Rectal smooth muscle tissue (tissue), 1 donor: ENCODE measurements at regions not wholly inside any gene's neighbourhood (a gene's known extent, or its start where the extent isn't known, plus 50 kb on each side); places are given as distances from the start of the nearest gene placed in this dataset.

ENCODE experiments used
- H3K27ac ChIP-seq: one replicate; pipeline ENCODE4 v1.7.0; 2013; ENCODE audit warnings: low read depth, low read length, inconsistent platforms
- H3K27me3 ChIP-seq: one replicate; pipeline ENCODE4 v1.7.0; 2013; ENCODE audit warnings: low read length; ENCODE audit not compliant: control insufficient read depth, insufficient read depth
- H3K36me3 ChIP-seq: one replicate; pipeline ENCODE4 v1.7.0; 2013; ENCODE audit warnings: low read length; ENCODE audit not compliant: control insufficient read depth, insufficient read depth
- H3K4me1 ChIP-seq: one replicate; pipeline ENCODE4 v1.7.0; 2013; ENCODE audit warnings: low read length; ENCODE audit not compliant: control insufficient read depth, insufficient read depth
- H3K4me3 ChIP-seq: one replicate; pipeline ENCODE4 v1.7.0; 2013; ENCODE audit warnings: low read length
- H3K9ac ChIP-seq: one replicate; pipeline ENCODE4 v1.7.0; 2013; ENCODE audit warnings: low read length

DNA sequence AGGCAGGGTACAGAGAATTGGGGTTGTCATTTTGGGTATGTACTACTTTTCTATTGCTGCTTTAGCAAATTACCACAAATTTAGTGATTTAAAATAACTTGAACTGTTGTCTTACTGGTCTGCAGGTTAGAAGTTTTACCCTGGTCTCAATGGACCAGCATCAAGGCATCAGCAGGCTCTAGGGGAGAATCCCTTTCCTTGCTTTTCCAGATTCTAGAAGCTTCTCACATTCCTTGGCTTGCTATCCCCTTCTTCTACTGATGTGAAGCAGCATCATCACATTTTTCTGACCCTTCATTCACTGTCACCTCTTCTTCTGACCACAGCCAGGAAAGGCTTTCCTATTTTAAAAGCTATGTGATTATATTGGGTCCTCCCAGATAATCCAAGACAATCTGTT lies 237.8 kb upstream of the RBMS1 start:
- Histone ChIP-seq H3K4me3 (no peak overlapping the region), H3K4me1 (no peaks in the 10 kb centered on the region)

DNA sequence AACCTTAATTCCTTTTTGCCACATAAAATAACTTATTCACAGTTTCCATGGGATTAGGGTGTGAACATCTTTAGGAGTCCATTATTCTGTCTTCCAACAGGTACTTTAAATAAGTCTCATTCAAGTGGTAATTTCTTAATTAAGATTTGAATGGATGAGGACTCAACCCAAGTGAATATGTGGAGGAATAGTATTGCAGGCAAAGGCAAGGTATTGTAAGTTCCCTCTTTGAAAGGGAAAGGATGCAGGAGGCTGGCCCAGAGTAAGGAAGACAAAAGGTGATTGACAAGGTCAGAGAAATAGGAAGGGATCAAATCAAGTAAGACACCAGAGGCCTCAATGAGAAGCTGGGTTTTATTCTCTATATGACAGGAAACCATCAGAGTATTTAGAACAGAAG lies 238.2 kb upstream of the RBMS1 start:
- Histone ChIP-seq H3K27me3 (no peaks in the 10 kb centered on the region), H3K4me1 (no peaks in the 10 kb centered on the region), H3K9ac (no peak overlapping the region), H3K36me3 (no peaks in the 10 kb centered on the region), H3K27ac (no peak overlapping the region), H3K4me3 (no peak overlapping the region)

More for the DNA sequence above, 237.8 kb upstream of the RBMS1 start:
- H3K9ac ChIP-seq, result no peak overlapping the region
- no peak overlapping the region for H3K27ac ChIP-seq
- H3K36me3 ChIP-seq, result no peaks in the 10 kb centered on the region
- H3K27me3 ChIP-seq, result no peaks in the 10 kb centered on the region

DNA sequence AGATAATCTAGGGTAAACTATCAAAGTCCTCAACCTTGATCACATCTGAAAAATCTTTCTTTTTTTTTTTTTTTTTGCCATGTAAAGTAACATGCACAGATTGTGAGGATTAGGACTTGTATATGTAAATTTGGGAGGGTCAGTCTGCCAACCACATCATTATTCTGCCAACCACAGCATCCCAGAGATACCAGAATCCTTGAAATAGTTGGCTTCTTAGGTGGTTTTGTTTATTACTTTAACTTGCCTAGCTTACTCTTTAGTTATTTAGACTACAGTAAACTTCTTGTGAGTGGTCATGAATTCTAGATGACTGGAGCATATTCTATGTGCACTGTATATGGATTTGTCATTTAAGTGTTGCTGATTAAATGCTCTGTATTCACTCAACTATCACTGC lies 242.1 kb upstream of the RBMS1 start:
- Histone ChIP-seq H3K9ac (no peak overlapping the region), H3K4me1 (no peaks in the 10 kb centered on the region), H3K27me3 (no peaks in the 10 kb centered on the region), H3K4me3 (no peak overlapping the region), H3K27ac (no peak overlapping the region), H3K36me3 (no peaks in the 10 kb centered on the region)

DNA sequence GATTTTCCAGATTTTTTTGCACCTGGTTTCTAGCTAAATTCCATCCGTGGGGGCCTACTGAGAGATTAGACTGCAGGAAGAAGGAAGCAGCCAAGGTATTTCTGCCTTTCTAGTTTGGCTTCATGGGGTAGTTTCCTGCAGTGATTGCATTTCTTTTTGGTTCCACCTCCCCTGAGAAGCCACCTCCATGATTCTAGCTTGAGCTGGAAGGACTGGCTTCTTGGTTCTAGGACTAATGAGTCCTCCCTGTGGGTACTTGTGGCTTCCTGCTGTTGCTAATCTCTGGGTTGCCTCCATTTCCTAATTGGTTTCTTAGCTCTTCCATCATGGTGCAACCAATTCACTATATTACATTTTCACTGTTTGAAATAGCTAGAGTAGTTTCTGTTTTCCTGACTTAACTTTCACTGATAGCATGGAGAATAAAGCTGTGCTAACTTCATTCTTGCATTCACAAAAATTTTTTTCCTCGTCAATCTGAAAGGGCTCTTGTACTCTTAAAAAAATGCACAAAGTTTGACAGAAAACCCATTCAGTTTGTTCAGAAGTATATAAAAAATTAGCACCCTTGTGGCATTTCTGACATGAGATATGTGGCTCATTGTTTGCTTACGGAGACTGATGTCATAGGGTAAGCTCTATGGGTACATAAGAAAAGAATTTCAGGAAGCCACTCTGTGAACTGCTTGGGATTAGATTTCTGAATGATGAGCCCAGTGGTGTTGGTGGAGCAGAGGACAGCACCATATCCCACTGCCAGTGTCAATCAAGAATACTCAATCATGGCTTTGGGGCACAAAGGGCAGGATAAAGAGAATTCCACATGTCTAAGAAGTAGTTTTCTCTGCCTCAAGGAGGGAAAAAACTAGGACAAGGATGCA lies 242.8 kb upstream of the RBMS1 start:
- no peaks in the 10 kb centered on the region for H3K4me1 ChIP-seq
- no peak overlapping the region for H3K27ac ChIP-seq
- H3K4me3 ChIP-seq, result no peak overlapping the region
- no peak overlapping the region for H3K9ac ChIP-seq
- H3K36me3 ChIP-seq, result no peaks in the 10 kb centered on the region
- H3K27me3 ChIP-seq, result no peaks in the 10 kb centered on the region

DNA sequence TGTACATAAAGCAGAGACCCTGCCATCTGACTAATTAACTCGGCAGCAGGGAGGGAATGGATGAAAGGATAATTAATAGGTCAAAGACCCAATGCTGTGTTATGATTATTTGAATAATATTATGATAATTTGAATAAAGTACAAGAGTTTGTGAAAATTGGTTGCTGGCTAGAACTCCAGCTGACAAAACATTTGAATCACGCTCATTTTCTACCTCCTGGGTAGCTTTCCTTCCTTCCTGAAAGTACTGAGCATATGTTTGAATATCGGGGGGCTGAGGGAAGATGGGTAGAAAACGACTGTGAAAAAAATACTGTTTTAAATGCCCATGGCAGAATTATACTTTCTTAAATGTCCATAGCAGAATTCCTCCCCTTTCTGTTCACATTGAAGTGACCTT lies 243.6 kb upstream of the RBMS1 start:
- H3K27ac ChIP-seq, result no peak overlapping the region

DNA sequence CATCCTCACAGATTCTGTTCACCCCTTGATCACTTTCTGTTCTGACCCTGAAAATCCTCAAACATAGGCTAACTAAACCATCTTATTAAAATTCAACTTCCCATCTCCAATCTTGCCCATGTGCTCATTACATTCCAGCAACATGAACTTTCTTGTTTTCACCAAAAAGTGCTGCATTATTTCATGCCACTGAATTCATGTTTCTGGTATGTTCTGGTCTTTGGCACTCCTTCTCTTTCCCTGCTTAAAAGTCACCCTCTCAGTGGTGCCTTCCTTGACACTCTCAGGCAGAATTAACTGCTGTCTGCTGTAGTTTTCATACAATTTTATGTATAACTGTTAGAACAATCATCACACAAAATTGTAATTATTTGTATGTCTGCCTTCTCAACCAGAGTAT lies 247.7 kb upstream of the RBMS1 start:
- H3K4me3 ChIP-seq, result no peak overlapping the region
- H3K9ac ChIP-seq, result no peak overlapping the region

More for the DNA sequence above, 243.6 kb upstream of the RBMS1 start:
- no peak overlapping the region for H3K9ac ChIP-seq
- no peak overlapping the region for H3K4me3 ChIP-seq
- no peaks in the 10 kb centered on the region for H3K4me1 ChIP-seq
- no peaks in the 10 kb centered on the region for H3K27me3 ChIP-seq
- no peaks in the 10 kb centered on the region for H3K36me3 ChIP-seq

DNA sequence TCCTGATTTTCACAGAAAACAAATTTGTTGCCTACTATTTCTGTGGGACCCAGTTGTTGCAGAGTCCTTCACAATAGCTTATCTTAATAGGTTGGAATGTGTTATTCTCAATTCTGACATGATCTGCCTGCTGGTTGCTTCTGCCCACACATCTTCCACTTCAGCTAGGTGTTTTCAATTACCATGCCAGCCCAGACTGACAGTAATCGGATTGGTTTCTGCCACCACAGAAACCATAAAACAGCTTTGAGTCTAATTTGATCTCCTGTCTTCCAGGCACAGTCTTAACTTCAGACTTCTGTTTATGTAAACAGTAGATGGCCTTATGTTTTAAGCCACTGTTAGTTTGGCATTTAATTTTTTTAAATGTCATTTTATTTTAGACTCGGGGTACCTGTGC lies 248.2 kb upstream of the RBMS1 start:
- Histone ChIP-seq H3K4me1 (no peaks in the 10 kb centered on the region), H3K27ac (no peak overlapping the region)

More for the DNA sequence above, 247.7 kb upstream of the RBMS1 start:
- no peaks in the 10 kb centered on the region for H3K27me3 ChIP-seq
- H3K36me3 ChIP-seq, result no peaks in the 10 kb centered on the region
- no peaks in the 10 kb centered on the region for H3K4me1 ChIP-seq
- H3K27ac ChIP-seq, result no peak overlapping the region

DNA sequence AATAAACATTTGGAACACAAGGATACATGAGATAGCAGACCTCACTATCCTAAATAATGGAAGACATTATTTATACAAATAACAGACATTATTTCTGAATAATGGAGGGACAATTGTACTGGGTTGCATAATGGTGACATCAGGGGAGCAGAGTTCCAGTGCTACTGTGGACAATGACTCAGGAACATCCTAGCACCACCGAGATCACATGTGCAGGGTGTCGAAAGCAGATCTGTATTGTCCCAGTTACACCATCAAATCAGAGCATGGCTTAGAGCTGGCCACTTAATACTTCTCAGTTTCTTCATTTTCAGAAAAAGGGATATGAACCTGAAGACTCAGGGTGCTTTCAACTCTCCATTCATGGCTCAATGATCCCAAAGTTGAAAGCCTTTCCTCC lies 249.1 kb upstream of the RBMS1 start:
- no peaks in the 10 kb centered on the region for H3K4me1 ChIP-seq
- no peak overlapping the region for H3K4me3 ChIP-seq
- H3K36me3 ChIP-seq, result no peaks in the 10 kb centered on the region
- H3K27ac ChIP-seq, result no peak overlapping the region
- H3K9ac ChIP-seq, result no peak overlapping the region
- H3K27me3 ChIP-seq, result no peaks in the 10 kb centered on the region

More for the DNA sequence above, 248.2 kb upstream of the RBMS1 start:
- Histone ChIP-seq H3K36me3 (no peaks in the 10 kb centered on the region), H3K9ac (no peak overlapping the region), H3K4me3 (no peak overlapping the region), H3K27me3 (no peaks in the 10 kb centered on the region)

DNA sequence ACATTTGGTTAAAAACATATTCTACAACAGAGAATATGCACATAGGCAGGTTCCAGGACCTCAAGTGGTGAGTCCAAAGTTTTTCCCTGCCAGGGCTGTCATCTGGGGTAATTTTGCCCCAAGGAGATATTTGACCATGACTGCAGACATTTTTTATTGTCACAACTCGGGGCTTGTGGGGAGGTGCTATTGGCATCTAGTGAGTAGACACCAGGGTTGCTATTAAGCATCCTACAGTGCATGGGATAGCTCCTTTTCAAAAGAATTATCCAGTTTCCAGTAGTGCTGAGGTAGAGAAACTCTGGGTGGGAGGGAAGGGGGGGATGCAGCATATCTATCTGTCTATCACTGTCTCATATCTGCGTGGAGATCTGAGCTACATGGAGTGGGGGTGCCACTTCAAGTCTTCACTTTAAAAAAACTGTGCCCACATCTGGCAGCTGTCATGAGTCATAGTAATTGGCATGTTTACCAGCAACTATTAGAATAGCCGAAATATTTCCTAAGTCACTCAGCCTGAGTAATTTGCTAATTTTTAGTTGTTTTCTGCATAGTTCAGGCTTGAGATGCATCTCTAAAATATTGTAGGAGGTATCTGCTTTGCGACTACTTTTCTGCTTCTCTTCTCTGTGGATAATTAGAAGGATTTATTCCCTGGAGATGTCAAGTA lies 254.0 kb upstream of the RBMS1 start:
- Histone ChIP-seq H3K4me1 (no peaks in the 10 kb centered on the region), H3K36me3 (no peaks in the 10 kb centered on the region), H3K4me3 (no peak overlapping the region), H3K27me3 (no peaks in the 10 kb centered on the region), H3K27ac (no peak overlapping the region), H3K9ac (no peak overlapping the region)

DNA sequence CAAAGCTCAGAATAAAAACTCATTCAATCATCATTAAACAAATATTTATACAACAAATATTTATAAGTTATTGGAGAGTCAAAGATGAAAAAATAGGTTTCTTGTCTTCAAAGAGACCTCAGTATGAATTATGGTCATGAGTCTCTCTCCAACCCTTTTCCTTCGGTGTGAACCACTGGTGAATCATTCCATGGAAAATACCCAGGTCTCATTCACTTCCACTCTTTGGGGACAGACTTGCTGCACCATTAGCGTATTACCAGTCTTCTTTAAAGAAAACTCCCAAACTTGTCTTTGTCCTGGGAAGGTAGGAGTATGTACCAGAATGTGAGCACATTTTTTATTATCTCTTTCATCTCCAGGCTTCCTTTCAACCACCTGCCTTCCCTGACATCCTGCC lies 257.4 kb upstream of the RBMS1 start:
- Histone ChIP-seq H3K27ac (no peak overlapping the region), H3K9ac (no peak overlapping the region), H3K4me3 (no peak overlapping the region), H3K4me1 (no peaks in the 10 kb centered on the region), H3K27me3 (no peaks in the 10 kb centered on the region), H3K36me3 (no peaks in the 10 kb centered on the region)

DNA sequence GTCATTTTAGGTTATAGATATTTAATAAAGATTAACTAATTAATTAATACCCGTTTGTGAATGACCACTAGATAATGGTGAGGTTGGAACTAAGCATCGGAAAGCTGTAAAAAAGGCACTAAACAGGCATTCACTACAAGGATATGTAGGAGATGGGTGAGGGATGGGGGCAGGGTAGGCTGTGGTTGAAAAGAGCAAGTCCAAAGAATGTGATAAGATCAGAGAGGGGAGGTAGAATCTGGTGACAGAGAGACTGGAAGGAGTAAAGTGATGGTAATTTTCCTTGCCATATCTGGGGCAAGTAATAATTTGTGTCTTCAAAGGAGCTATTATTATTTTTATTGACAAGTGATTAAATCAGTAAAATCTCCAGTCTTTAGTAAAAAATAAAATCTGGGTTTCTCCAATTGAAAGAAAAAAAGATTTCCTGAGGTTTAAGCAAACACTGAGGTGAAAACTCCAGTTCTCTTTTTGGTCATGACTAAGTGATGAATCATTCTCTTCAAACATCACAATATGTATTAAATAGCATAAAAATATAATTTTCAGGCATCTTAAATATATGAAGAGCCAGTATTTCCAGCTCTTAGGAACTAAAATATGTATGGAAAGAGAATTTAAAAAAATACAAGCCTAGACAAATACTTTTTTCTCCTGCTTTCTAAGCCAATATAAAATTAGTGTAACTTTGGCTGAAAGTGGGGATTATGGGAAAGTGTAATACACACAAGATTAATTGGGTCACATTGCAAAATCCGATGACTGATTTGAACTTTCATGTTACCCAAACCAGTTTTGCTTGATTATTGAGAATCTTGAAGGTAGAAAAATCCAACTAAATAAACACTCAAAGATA lies 259.1 kb upstream of the RBMS1 start:
- Histone ChIP-seq H3K4me1 (no peaks in the 10 kb centered on the region), H3K4me3 (no peak overlapping the region), H3K27ac (no peak overlapping the region), H3K9ac (no peak overlapping the region), H3K36me3 (no peaks in the 10 kb centered on the region), H3K27me3 (no peaks in the 10 kb centered on the region)

DNA sequence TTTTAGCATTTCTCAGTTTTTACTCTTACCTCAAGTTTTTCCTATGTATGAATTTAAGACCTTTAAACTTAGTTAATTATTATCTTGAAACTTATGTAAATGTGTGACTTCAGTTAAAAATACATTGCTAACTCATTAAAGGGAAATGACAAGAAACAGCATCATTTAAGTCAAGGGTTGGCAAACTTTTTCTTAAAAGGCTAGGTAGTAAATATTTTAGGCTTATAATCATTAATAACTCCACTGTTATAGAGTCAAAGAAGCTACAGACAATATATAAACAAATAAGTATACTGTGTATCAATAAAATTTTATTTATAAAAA lies 259.7 kb upstream of the RBMS1 start:
- no peak overlapping the region for H3K27ac ChIP-seq
- H3K9ac ChIP-seq, result no peak overlapping the region
- H3K4me1 ChIP-seq, result no peaks in the 10 kb centered on the region
- no peaks in the 10 kb centered on the region for H3K36me3 ChIP-seq
- no peaks in the 10 kb centered on the region for H3K27me3 ChIP-seq
- no peak overlapping the region for H3K4me3 ChIP-seq
